RPMI8226 (cell line): ENCODE measurements at regions not wholly inside any gene's neighbourhood (a gene's known extent, or its start where the extent isn't known, plus 50 kb on each side); places are given as distances from the start of the nearest gene placed in this dataset.
A peak's percentile ranks its signal among the peaks of the same experiment; 100 is the strongest.
"Not testable (repeated sequence)": the region's sequence is repeated elsewhere in the genome, so short reads cannot be mapped to it uniquely, and the experiment has no call there.

Source experiments
- DNase-seq: peaks from one replicate; pipeline ENCODE4 v3.0.0-alpha.2; 2015

GRCh38 chr13:97520061-97520460, 86.1 kb downstream of the RAP2A start:
- DNase-seq = no peak

DNA sequence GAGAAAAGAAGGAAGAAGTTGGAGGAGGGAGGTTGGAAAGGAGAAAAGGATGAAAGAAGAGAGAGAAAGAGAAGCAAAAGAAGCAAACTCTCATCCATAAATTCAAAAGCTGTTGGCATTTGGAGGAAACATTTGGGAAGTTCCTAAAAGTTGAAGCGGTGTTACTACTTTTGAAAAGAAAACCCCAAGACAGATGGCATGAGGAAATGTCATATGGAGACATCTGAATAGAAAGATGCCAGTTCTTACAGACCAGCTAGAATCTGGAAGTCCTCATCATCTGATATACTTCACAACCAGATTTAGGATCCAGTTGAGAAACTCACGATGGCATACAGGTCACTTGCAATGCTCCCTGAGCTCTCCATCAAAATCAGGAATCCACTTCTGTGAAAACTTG, 86.9 kb downstream of the RAP2A start:
- no peak for DNase-seq

DNA sequence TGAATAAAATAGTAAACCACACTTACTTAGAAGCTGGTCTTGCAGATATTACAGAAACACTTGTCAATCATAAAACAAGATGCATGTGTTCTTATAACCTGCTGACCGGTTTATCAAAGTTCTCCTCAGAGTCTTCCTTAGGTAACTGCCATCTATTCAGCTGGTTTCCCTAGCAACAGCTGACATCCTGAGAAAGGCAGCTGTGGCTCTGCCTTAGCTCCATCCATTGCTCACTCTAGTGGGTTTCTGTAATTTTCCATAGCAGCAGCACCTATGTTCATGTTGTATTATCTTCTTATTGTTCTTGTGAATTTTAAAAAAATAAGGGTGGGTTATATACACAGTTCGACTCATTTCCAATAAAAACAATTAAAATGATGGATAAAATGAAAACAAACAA, 87.8 kb downstream of the RAP2A start:
- DNase-seq = no peak

DNA sequence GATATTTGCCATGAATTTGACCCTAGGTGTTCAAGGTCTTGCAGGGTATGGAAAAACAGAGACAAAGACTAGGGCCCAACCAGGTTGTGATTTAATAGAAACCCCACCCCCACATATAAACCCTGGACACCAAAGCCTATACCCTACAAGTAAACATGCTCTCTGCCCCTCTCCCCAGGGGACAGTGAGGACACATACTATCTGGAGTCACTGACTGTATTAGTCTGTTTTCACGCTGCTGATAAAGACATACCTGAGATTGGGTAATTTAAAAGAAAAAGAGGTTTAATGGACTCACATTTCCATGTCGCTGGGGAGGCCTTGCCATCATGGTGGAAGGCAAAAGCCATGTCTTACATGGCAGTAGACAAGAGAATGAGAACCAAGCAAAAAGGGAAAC, 88.3 kb downstream of the RAP2A start:
- no peak for DNase-seq

GRCh38 chr13:97526556-97526955, 92.6 kb downstream of the RAP2A start:
- DNase-seq = no peak

GRCh38 chr13:97528518-97528917, 94.5 kb downstream of the RAP2A start:
- no peak for DNase-seq

GRCh38 chr13:97534540-97534939, 100.6 kb downstream of the RAP2A start:
- no peak for DNase-seq

- no peak for DNase-seq
Observed at GRCh38 chr13:97535614-97536013, 101.6 kb downstream of the RAP2A start.

DNA sequence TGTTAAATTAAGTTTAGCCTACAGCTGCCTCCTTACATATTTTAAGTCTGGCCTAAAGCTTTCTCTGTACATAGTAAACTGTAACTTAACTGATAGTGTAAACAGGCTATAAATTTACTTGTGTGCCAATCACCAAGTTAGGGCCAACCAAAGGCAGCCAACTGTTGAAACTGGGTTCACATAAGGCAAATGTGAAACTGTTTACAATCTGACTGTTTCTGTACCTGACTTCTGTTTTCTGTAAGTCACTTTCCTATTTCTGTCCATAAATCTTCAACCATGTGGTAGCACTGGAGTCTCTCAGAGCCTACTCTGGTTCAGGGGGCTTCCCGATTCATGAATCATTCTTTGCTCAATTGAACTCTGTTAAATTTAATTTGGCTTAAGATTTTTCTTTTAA, 103.1 kb downstream of the RAP2A start:
- DNase-seq = no peak

DNA sequence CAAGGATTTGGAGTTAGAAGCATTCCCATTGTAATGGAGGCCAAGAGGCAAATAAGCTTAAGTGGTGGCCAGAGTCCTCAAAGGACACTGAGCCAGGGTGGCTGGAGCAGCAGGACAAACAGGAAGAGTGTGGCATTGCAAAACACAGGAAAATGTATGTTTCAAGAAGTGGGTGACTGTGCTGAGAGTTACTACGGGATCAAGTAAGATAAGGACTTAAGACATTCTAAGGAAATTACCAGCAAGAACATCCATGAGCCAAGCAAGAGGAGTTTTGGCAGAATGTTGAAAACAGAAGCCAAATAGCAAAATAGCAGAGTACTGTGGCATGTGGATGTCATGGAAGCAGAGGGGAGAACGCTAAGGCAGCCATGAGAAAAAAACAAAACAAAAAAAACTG, 104.2 kb downstream of the RAP2A start:
- DNase-seq = no peak

DNA sequence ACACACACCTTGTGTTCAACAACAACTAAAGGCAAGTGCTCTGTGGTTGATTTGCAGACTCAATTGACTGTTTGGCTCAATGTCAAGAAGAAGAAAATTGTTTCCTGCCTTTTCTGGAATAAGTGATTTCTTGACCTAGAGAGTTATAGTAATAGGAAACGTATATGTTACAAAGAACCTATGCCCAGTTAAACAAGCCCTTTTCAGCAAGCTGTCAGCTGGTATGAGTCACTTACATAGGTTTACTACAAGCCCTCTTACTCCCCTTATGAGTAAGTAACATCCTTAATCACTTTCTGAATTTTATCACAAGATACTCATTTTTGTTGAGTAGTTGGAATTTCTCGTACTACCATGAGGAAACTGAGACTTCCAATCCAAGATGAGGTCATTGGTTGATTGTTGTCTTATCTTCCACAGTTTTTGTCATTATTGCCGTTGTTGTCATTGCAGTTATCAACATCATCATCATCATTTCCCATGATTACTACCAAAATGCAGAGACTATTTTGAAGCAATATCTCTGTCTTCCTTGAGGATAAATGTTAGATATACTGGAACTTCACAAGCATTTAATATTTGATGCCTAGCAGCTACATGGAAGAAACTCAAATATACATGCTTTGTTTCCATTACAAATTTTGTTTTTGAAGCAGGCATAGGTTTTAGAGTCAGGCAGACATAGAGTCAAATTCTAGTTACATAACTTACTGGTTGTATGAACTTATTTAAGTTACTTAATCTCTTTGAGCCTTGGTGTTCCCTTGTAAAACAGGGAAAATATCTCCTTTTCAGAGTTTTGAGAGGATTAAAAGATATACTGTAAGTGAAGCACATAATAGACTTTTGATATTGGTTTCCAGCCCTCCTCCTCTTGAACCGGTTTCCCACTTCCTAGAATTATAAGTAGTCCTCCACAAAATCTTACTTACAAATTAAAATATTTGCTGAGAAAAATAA, 106.0 kb downstream of the RAP2A start:
- no peak for DNase-seq

DNA sequence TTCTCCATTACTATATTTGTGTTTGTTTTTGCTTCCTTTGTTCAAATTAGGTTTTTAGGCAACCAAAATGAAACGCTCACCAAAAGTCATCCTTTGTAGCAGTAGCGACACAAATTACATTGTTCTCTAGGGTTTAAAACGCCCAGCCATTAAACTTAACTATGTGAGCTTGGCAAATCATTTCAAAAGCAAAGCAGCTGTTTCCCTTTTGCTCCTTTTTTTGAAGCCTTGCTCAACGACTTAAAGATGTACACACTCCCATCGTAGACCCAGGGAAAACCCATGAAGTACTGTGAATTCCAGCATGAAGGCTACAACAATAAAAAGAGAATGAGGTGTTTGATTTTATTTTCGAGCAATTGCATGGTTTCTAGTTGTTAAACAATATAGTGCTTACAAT, 106.7 kb downstream of the RAP2A start:
- DNase-seq = no peak

DNA sequence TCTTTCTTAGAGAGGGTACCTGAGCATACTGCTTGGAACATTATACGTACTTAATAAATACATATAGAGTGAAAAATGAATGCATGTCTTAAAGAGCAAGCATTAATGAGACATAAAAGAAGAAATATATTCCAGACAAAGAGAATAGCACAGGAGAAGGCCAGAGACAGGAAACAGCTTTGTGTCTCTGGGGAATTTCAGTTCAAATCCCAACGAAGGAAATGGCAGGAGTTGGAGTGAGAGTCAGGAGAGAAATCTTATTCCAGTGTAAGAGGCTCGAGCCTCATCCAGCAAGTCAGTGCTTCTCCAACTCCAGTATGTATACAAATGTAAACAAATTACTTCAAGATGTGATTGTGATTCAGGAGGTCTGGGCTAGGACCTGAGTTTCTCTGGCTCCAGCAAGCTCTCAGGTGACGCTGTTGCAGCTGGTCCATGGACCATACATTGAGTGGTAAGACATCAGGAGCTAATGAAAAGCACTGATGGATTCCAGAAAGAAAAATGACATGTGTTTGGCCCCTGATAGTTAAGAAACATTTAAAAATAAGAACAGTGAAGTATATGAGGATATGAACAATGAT, 108.2 kb downstream of the RAP2A start:
- DNase-seq = no peak

- DNase-seq = no peak
Observed at GRCh38 chr13:97544031-97544765, 110.2 kb downstream of the RAP2A start.

- DNase-seq = not testable (repeated sequence)
Observed at GRCh38 chr13:97544971-97545499, 111.1 kb downstream of the RAP2A start.

- DNase-seq = peak; percentile 33
Observed at GRCh38 chr13:97548138-97548537, 114.2 kb downstream of the RAP2A start.

GRCh38 chr13:97548711-97549110, 114.7 kb downstream of the RAP2A start:
- peak; percentile 4 for DNase-seq

GRCh38 chr13:97549201-97549600, 115.2 kb downstream of the RAP2A start:
- DNase-seq = no peak

- DNase-seq = no peak
Observed at GRCh38 chr13:97554496-97554895, 120.5 kb downstream of the RAP2A start.

GRCh38 chr13:97555034-97555433, 121.1 kb downstream of the RAP2A start:
- no peak for DNase-seq

GRCh38 chr13:97559030-97559429, 125.1 kb downstream of the RAP2A start:
- DNase-seq = no peak

GRCh38 chr13:97559981-97560380, 126.0 kb downstream of the RAP2A start:
- DNase-seq = no peak

GRCh38 chr13:97561182-97561581, 127.2 kb downstream of the RAP2A start:
- DNase-seq = no peak

- DNase-seq = no peak
Observed at GRCh38 chr13:97562962-97563361, 129.0 kb downstream of the RAP2A start.
